PC-3 (cell line): ENCODE measurements at regions not wholly inside any gene's neighbourhood (a gene's known extent, or its start where the extent isn't known, plus 50 kb on each side); places are given as distances from the start of the nearest gene placed in this dataset.

Source experiments
- ATAC-seq: fragments of 200-7000 bp; cut with Tn5 transposase; 2 replicates; pipeline ENCODE4 v1.9.1; 2020; ENCODE audit warnings: mild to moderate bottlenecking, moderate library complexity
- BruUV-seq: library from RNA; stranded (reverse); fragments of 400-500 nt; replicated peaks from 2 replicates; lab custom pipeline; 2021; lab: Mats Ljungman, UMichigan
- CTCF ChIA-PET: fragments of 300-600 bp; sonication (Branson Sonifier 250); formaldehyde crosslinking; loops from one replicate; lab custom pipeline; 2022; ENCODE audit warnings: antibody characterized with exemption; lab: Charles Lee
- POLR2A ChIA-PET: fragments of 300-600 bp; sonication (Branson Sonifier 250); formaldehyde crosslinking; loops from one replicate; lab custom pipeline; 2022; ENCODE audit warnings: antibody characterized with exemption; ENCODE audit not compliant: unreplicated experiment; lab: Charles Lee
- DNase-seq: peaks from one replicate; pipeline ENCODE4 v3.0.0-alpha.2; 2015
- H2AFZ ChIP-seq: fragments of 300-600 bp; sonication (generic); 2 replicates; pipeline ENCODE4 v1.6.0; 2016; ENCODE audit warnings: antibody characterized with exemption, low read length
- H3F3A ChIP-seq: fragments of 300-600 bp; sonication (generic); one replicate; pipeline ENCODE4 v1.6.0; 2017; ENCODE audit warnings: antibody characterized with exemption, low read length, control low read depth, mild to moderate bottlenecking; ENCODE audit not compliant: unreplicated experiment
- H3K27ac ChIP-seq: fragments of 300-600 bp; sonication (generic); 2 replicates; pipeline ENCODE4 v1.5.1; 2016; ENCODE audit warnings: mild to moderate bottlenecking, low read length
- H3K27me3 ChIP-seq: fragments of 300-600 bp; sonication (generic); 2 replicates; pipeline ENCODE4 v1.6.1; 2016; ENCODE audit warnings: low read length, mixed read lengths
- H3K36me3 ChIP-seq: fragments of 300-600 bp; sonication (generic); 2 replicates; pipeline ENCODE4 v1.6.1; 2016; ENCODE audit warnings: low read depth, mixed run types, low read length, mixed read lengths
- H3K4me1 ChIP-seq: fragments of 300-600 bp; sonication (generic); 2 replicates; pipeline ENCODE4 v1.5.1; 2016; ENCODE audit warnings: low read length; ENCODE audit not compliant: insufficient read depth
- H3K4me2 ChIP-seq: fragments of 300-600 bp; sonication (generic); 2 replicates; pipeline ENCODE4 v1.6.0; 2016; ENCODE audit warnings: low read length
- H3K4me3 ChIP-seq: fragments of 300-600 bp; sonication (generic); 2 replicates; pipeline ENCODE4 v1.5.1; 2016; ENCODE audit warnings: mild to moderate bottlenecking, low read length, mixed read lengths
- H3K79me2 ChIP-seq: fragments of 300-600 bp; sonication (generic); 2 replicates; pipeline ENCODE4 v1.6.1; 2017; ENCODE audit warnings: low read length, mixed read lengths
- H3K9ac ChIP-seq: fragments of 300-600 bp; sonication (generic); 2 replicates; pipeline ENCODE4 v1.6.0; 2016; ENCODE audit warnings: mild to moderate bottlenecking, low read length
- H3K9me2 ChIP-seq: fragments of 300-600 bp; sonication (generic); replicated peaks from 2 replicates; pipeline ENCODE4 v1.6.1; 2016; ENCODE audit warnings: mixed run types, low read length, mixed read lengths
- H3K9me3 ChIP-seq: fragments of 300-600 bp; sonication (generic); 2 replicates; pipeline ENCODE4 v1.6.1; 2016; ENCODE audit warnings: low read length, mixed read lengths
- H4K20me1 ChIP-seq: fragments of 300-600 bp; sonication (generic); 2 replicates; pipeline ENCODE4 v1.6.1; 2016; ENCODE audit warnings: low read length, mixed read lengths
- CTCF ChIP-seq: fragments of 300-600 bp; sonication (generic); conservative IDR thresholded peaks from 2 replicates; pipeline ENCODE4 v1.5.1; 2017; ENCODE audit warnings: antibody characterized with exemption, low read depth, mild to moderate bottlenecking, low read length
- EZH2 ChIP-seq: fragments of 300-600 bp; sonication (generic); IDR thresholded peaks from one replicate; pipeline ENCODE4 v1.6.1; 2017; ENCODE audit warnings: antibody characterized with exemption, mild to moderate bottlenecking, low read length; ENCODE audit not compliant: unreplicated experiment
- EZH2phosphoT487 ChIP-seq: fragments of 300-600 bp; sonication (generic); IDR thresholded peaks from 2 replicates; pipeline ENCODE4 v1.6.1; 2018; ENCODE audit warnings: mild to moderate bottlenecking, antibody characterized with exemption, low read length, borderline replicate concordance
- intact Hi-C: fragments of 100-400 bp; cut with micrococcal nuclease; formaldehyde crosslinking; loops from 2 replicates; pipeline ENCODE4 v1.9.0; 2023

DNA sequence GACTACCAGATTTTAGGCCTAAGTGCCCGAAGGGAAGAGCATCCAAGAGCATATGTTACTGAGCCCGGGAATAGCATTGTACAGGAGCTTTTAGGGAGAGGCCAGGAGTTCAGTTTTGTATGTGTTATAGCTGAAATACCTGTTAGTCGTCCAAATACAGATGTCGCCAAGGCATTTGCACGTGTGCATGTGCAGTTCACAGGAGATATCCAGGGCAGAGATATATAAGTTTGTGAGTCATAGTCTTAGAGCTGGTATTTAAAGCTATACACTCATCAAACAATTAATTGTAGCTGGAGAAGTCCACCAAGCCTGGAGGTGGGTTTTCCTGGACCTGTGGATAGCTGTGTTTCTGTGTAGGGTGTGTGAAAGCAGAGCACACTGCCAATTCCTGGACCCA, 394.0 kb upstream of the FZD8 start:
- intact Hi-C loops: no loop called here
- Histone ChIP-seq H3K27me3 (no peaks in the 10 kb centered on the region), H3K4me2 (no peak overlapping the region), H3K36me3 (no peaks in the 10 kb centered on the region), H3K9ac (no peak overlapping the region), H3K4me3 (no peak overlapping the region), H3K4me1 (no peaks in the 10 kb centered on the region), H3F3A (no peaks in the 10 kb centered on the region), H4K20me1 (no peaks in the 10 kb centered on the region), H2AFZ (no peak overlapping the region), H3K27ac (no peak overlapping the region), H3K9me3 (no peaks in the 10 kb centered on the region), H3K9me2 (peaks cover 4% of the 10 kb centered on the region; the same call in 1 of the 2 replicates), H3K79me2 (no peaks in the 10 kb centered on the region)
- ATAC-seq (peak; percentile 69), DNase-seq (peak; percentile 56)
- CTCF ChIA-PET: no interaction called here
- TF ChIP-seq EZH2phosphoT487: no peak
- TF ChIP-seq CTCF: no peak
- no peak for TF ChIP-seq EZH2
- POLR2A ChIA-PET: no interaction called here
- BruUV-seq: no TSS peak

- TF ChIP-seq CTCF: no peak
- no peak for TF ChIP-seq EZH2
- no peak for TF ChIP-seq EZH2phosphoT487
- POLR2A ChIA-PET: no interaction called here
- Histone ChIP-seq H3K36me3 (no peaks in the 10 kb centered on the region), H3K9me2 (no peaks in the 10 kb centered on the region; the same call in 1 of the 2 replicates), H4K20me1 (no peaks in the 10 kb centered on the region), H3K4me1 (no peaks in the 10 kb centered on the region), H2AFZ (no peak overlapping the region), H3K4me2 (no peak overlapping the region), H3K9me3 (no peaks in the 10 kb centered on the region), H3K27ac (no peak overlapping the region), H3F3A (no peaks in the 10 kb centered on the region), H3K79me2 (no peaks in the 10 kb centered on the region), H3K9ac (no peak overlapping the region), H3K27me3 (no peaks in the 10 kb centered on the region), H3K4me3 (no peak overlapping the region)
- intact Hi-C loops: loop anchor here (1.0 kb wide), 1 partner anchor 10 kb away; no protein-coding TSS in a partner anchor
- CTCF ChIA-PET: no interaction called here
- no peak for ATAC-seq
- no peak for DNase-seq
- BruUV-seq: no TSS peak
Measured at GRCh38 chr10:36033808-36034207, 391.7 kb upstream of the FZD8 start.

DNA sequence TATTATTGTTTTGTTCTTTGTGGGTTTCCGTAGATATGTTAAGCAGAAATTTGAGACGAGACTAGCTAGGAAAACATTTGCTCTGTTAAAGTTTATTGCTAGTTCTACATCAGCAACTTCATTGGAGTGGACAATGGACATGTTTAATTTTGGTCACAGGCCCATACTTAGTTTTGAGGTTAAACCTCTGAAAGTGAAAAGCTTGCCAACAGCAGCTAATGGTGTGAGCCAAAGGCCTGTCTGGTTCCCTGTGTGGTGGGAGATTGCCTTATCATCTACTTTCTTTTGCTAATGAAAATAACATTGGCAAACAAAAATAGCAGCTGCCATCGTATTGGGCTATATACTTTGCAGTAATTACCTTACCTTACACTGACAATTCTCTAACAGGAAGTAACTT, 388.4 kb upstream of the FZD8 start:
- Histone ChIP-seq H2AFZ (0 out of 2 replicates have a peak overlapping the region, but pooled peaks have one; percentile 0), H4K20me1 (no peaks in the 10 kb centered on the region), H3K36me3 (no peaks in the 10 kb centered on the region), H3K27me3 (no peaks in the 10 kb centered on the region), H3K4me1 (no peaks in the 10 kb centered on the region), H3K4me2 (no peak overlapping the region), H3K4me3 (no peak overlapping the region), H3K9me3 (no peaks in the 10 kb centered on the region), H3K9me2 (0 out of 2 replicates have a peak, but pooled peaks cover 4% of the 10 kb centered on the region), H3K79me2 (no peaks in the 10 kb centered on the region), H3F3A (no peaks in the 10 kb centered on the region), H3K9ac (no peak overlapping the region), H3K27ac (no peak overlapping the region)
- ChIA-PET POLR2A (no interaction called here), CTCF (interaction anchor here (0.6 kb wide), 1 partner anchor 849 kb away, joined by 5 read pairs; no protein-coding TSS in a partner anchor)
- intact Hi-C loops: no loop called here
- ATAC-seq (peak; percentile 16; the same call in 1 of the 2 replicates), DNase-seq (no peak)
- TF ChIP-seq CTCF (no peak), EZH2 (no peak), EZH2phosphoT487 (no peak)
- BruUV-seq: no TSS peak
